ENCODE measurements at regions not wholly inside any gene's neighbourhood (a gene's known extent, or its start where the extent isn't known, plus 50 kb on each side); places are given as distances from the start of the nearest gene placed in this dataset.

DNA sequence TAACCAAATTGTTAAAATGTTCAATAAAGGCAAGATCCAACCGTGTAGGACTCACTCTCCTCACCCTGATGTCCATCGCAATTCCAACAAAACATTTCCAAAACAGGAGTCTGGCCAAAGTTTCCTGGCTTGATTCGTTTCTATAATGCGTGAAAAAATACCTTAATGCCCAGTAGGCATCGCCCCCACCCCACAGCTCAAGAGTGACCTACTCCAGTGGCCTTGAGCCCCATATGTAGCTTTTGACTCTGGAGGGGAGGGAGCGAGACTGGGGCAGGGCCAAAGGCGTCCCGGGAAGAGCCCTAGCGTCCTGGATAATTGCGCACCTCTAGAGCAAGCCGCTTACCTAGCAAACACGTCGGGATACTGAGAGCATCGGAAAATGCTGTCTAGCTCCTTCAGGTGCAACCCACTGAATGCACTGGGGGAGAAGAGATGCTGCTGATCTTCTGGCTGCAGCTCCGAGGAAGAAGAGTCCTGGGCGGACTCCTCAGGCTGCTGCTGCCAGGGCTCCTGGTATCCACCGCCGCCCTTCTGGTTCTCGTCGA lies 55.6 kb upstream of the NKAP start (continued):
- no peak for TF ChIP-seq PRDM6 (tag by site-specific recombination; IDR thresholded peaks at IDR 0.05)
- TF ChIP-seq ZEB2 (tag by site-specific recombination; IDR thresholded peaks at IDR 0.05) = no peak
- TF ChIP-seq, protein P1, sequence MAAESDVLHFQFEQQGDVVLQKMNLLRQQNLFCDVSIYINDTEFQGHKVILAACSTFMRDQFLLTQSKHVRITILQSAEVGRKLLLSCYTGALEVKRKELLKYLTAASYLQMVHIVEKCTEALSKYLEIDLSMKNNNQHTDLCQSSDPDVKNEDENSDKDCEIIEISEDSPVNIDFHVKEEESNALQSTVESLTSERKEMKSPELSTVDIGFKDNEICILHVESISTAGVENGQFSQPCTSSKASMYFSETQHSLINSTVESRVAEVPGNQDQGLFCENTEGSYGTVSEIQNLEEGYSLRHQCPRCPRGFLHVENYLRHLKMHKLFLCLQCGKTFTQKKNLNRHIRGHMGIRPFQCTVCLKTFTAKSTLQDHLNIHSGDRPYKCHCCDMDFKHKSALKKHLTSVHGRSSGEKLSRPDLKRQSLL (tag by site-specific recombination; IDR thresholded peaks at IDR 0.05) = no peak
- no peak for TF ChIP-seq ZNF239 (tag by site-specific recombination; IDR thresholded peaks at IDR 0.05)
- no peak for TF ChIP-seq ZNF211 (tag by site-specific recombination; IDR thresholded peaks at IDR 0.05; ENCODE audit: low read depth)
- TF ChIP-seq ZNF138 (tag by site-specific recombination; IDR thresholded peaks at IDR 0.05; ENCODE audit: borderline replicate concordance) = no peak
- TF ChIP-seq ZNF670 (tag by site-specific recombination; IDR thresholded peaks at IDR 0.05; ENCODE audit: low read depth) = no peak
- TF ChIP-seq IKZF3 (tag by site-specific recombination; IDR thresholded peaks at IDR 0.05) = no peak
- TF ChIP-seq ZNF48 (tag by site-specific recombination; IDR thresholded peaks at IDR 0.05) = no peak

DNA sequence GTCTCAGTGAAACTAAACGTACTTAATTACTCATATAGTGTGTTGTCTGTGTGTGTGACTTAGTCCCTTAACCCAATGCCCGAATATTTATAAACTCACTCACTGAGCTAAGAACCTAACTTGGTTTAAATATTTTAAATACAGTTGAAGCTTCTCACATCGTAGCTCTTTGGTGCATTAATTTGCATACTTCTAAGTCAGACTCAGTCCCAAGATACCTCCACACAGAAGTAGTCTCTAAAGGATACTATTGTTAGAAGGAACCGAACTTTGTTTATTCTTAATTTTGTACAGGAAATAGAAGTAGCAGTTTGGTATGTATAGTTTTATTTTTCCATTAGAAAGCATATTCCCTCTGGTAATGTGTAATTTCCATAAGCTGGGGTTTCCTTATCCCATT lies 54.0 kb upstream of the NKAP start:
- POLR2A ChIA-PET = no interaction called here
- CTCF ChIA-PET = no interaction called here
- Histone ChIP-seq H3K27ac (ENCODE audit: extremely low read depth, low read depth, low read length) (no peak overlapping the region), H3K4me1 (ENCODE audit: control insufficient read depth, insufficient read depth, low read length) (no peaks in the 10 kb centered on the region), H3K9me3 (ENCODE audit: control insufficient read depth, insufficient read depth, low read depth, low read length) (no peaks in the 10 kb centered on the region), H3K4me3 (ENCODE audit: low read depth, low read length) (no peak overlapping the region), H3K36me3 (ENCODE audit: control insufficient read depth in 2 of 2, insufficient read depth in 1 of 2, low read length in 2 of 2) (no peaks in the 10 kb centered on the region)
- TF ChIP-seq ZNF558 (tag by site-specific recombination; IDR thresholded peaks at IDR 0.05) = no peak
- TF ChIP-seq ZBTB11 (tag by site-specific recombination; conservative IDR thresholded peaks at IDR 0.05; ENCODE audit: low read depth) = no peak
- TF ChIP-seq, protein P2, sequence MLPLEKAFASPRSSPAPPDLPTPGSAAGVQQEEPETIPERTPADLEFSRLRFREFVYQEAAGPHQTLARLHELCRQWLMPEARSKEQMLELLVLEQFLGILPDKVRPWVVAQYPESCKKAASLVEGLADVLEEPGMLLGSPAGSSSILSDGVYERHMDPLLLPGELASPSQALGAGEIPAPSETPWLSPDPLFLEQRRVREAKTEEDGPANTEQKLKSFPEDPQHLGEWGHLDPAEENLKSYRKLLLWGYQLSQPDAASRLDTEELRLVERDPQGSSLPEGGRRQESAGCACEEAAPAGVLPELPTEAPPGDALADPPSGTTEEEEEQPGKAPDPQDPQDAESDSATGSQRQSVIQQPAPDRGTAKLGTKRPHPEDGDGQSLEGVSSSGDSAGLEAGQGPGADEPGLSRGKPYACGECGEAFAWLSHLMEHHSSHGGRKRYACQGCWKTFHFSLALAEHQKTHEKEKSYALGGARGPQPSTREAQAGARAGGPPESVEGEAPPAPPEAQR (tag by site-specific recombination; IDR thresholded peaks at IDR 0.05) = no peak
- TF ChIP-seq GLI2 (tag by site-specific recombination; IDR thresholded peaks at IDR 0.05; ENCODE audit: borderline replicate concordance, low read depth) = no peak
- no peak for TF ChIP-seq TCF7L2 (IDR thresholded peaks at IDR 0.05; ENCODE audit: borderline replicate concordance, low read depth, low read length)
- TF ChIP-seq ZBTB8A (tag by site-specific recombination; IDR thresholded peaks at IDR 0.05) = no peak
- no peak for TF ChIP-seq ZNF600 (tag by site-specific recombination; IDR thresholded peaks at IDR 0.05)
- no peak for TF ChIP-seq ZNF560 (tag by site-specific recombination; IDR thresholded peaks at IDR 0.05; ENCODE audit: borderline replicate concordance)
- no peak for TF ChIP-seq PBX3 (CRISPR knock-in tag; IDR thresholded peaks at IDR 0.05)
- no peak for TF ChIP-seq ZNF776 (tag by site-specific recombination; IDR thresholded peaks at IDR 0.05; ENCODE audit: borderline replicate concordance)
- TF ChIP-seq, protein P3, sequence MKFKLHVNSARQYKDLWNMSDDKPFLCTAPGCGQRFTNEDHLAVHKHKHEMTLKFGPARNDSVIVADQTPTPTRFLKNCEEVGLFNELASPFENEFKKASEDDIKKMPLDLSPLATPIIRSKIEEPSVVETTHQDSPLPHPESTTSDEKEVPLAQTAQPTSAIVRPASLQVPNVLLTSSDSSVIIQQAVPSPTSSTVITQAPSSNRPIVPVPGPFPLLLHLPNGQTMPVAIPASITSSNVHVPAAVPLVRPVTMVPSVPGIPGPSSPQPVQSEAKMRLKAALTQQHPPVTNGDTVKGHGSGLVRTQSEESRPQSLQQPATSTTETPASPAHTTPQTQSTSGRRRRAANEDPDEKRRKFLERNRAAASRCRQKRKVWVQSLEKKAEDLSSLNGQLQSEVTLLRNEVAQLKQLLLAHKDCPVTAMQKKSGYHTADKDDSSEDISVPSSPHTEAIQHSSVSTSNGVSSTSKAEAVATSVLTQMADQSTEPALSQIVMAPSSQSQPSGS (tag by site-specific recombination; IDR thresholded peaks at IDR 0.05; ENCODE audit: low read depth) = no peak
- TF ChIP-seq, protein P4, sequence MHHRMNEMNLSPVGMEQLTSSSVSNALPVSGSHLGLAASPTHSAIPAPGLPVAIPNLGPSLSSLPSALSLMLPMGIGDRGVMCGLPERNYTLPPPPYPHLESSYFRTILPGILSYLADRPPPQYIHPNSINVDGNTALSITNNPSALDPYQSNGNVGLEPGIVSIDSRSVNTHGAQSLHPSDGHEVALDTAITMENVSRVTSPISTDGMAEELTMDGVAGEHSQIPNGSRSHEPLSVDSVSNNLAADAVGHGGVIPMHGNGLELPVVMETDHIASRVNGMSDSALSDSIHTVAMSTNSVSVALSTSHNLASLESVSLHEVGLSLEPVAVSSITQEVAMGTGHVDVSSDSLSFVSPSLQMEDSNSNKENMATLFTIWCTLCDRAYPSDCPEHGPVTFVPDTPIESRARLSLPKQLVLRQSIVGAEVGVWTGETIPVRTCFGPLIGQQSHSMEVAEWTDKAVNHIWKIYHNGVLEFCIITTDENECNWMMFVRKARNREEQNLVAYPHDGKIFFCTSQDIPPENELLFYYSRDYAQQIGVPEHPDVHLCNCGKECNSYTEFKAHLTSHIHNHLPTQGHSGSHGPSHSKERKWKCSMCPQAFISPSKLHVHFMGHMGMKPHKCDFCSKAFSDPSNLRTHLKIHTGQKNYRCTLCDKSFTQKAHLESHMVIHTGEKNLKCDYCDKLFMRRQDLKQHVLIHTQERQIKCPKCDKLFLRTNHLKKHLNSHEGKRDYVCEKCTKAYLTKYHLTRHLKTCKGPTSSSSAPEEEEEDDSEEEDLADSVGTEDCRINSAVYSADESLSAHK (tag by site-specific recombination; IDR thresholded peaks at IDR 0.05) = no peak

Data from HEK293 (cell line).